ENCODE measurements at regions not wholly inside any gene's neighbourhood (a gene's known extent, or its start where the extent isn't known, plus 50 kb on each side); places are given as distances from the start of the nearest gene placed in this dataset.

- no peak overlapping the region for H3K27ac ChIP-seq
- WGBS, 2 donors (ENCODE audit: low coverage in 1 of 2), result 56 to 84% methylated on average over 2 of the region's 2 CpGs
- no peaks in the 10 kb centered on the region for H3K36me3 ChIP-seq
- no peak overlapping the region for H3K4me3 ChIP-seq
- H3K4me1 ChIP-seq, result no peaks in the 10 kb centered on the region
- ATAC-seq, result no peak
- no peaks in the 10 kb centered on the region for H3K9me3 ChIP-seq
- TF ChIP-seq POLR2AphosphoS5 (IDR thresholded peaks at IDR 0.05), result no peak
- no peak for TF ChIP-seq POLR2A (IDR thresholded peaks at IDR 0.05)
- no peak for TF ChIP-seq CTCF (IDR thresholded peaks at IDR 0.05)
- no peak for TF ChIP-seq EP300 (IDR thresholded peaks at IDR 0.05)
- no peaks in the 10 kb centered on the region for H3K27me3 ChIP-seq
Measured at GRCh38 chr3:148223266-148223665, 474.4 kb upstream of the AGTR1 start.

GRCh38 chr3:148226246-148226645 is 471.5 kb upstream of the AGTR1 start:
- ATAC-seq, result no peak
- H3K4me1 ChIP-seq, result no peaks in the 10 kb centered on the region
- no peaks in the 10 kb centered on the region for H3K27me3 ChIP-seq
- H3K9me3 ChIP-seq, result no peaks in the 10 kb centered on the region
- no peaks in the 10 kb centered on the region for H3K36me3 ChIP-seq
- WGBS, 2 donors (ENCODE audit: low coverage in 1 of 2), result 58 to 100% methylated on average over 1 to 3 of the region's 3 CpGs
- H3K4me3 ChIP-seq, result no peak overlapping the region
- no peak overlapping the region for H3K27ac ChIP-seq
- TF ChIP-seq CTCF (IDR thresholded peaks at IDR 0.05), result no peak
- no peak for TF ChIP-seq EP300 (IDR thresholded peaks at IDR 0.05)
- no peak for TF ChIP-seq POLR2AphosphoS5 (IDR thresholded peaks at IDR 0.05)
- no peak for TF ChIP-seq POLR2A (IDR thresholded peaks at IDR 0.05)

GRCh38 chr3:148227534-148227933 is 470.2 kb upstream of the AGTR1 start:
- TF ChIP-seq CTCF (IDR thresholded peaks at IDR 0.05), result no peak
- TF ChIP-seq EP300 (IDR thresholded peaks at IDR 0.05), result no peak
- no peak for TF ChIP-seq POLR2A (IDR thresholded peaks at IDR 0.05)
- ATAC-seq, result no peak

GRCh38 chr3:148229107-148229506 is 468.6 kb upstream of the AGTR1 start:
- Histone ChIP-seq H3K4me1 (no peaks in the 10 kb centered on the region), H3K9me3 (no peaks in the 10 kb centered on the region), H3K27me3 (no peaks in the 10 kb centered on the region), H3K36me3 (no peaks in the 10 kb centered on the region), H3K27ac (no peak overlapping the region), H3K4me3 (no peak overlapping the region)
- ATAC-seq, result no peak
- TF ChIP-seq POLR2AphosphoS5 (IDR thresholded peaks at IDR 0.05), result no peak
- no peak for TF ChIP-seq POLR2A (IDR thresholded peaks at IDR 0.05)
- TF ChIP-seq CTCF (IDR thresholded peaks at IDR 0.05), result no peak
- TF ChIP-seq EP300 (IDR thresholded peaks at IDR 0.05), result no peak

More at GRCh38 chr3:148227534-148227933, 470.2 kb upstream of the AGTR1 start:
- H3K27ac ChIP-seq, result no peak overlapping the region
- WGBS, 2 donors (ENCODE audit: low coverage in 1 of 2), result 100% methylated on average over 1 of the region's 1 CpG
- H3K4me3 ChIP-seq, result no peak overlapping the region
- no peaks in the 10 kb centered on the region for H3K4me1 ChIP-seq
- H3K36me3 ChIP-seq, result no peaks in the 10 kb centered on the region
- no peaks in the 10 kb centered on the region for H3K9me3 ChIP-seq
- no peaks in the 10 kb centered on the region for H3K27me3 ChIP-seq

- no peaks in the 10 kb centered on the region for H3K36me3 ChIP-seq
- whole genome bisulfite sequencing, 2 donors (ENCODE audit: low coverage in 1 of 2), result 77 to 83% methylated on average over 2 of the region's 2 CpGs
Measured at GRCh38 chr3:148230473-148230872, 467.2 kb upstream of the AGTR1 start.

More at GRCh38 chr3:148230473-148230872, 467.2 kb upstream of the AGTR1 start:
- no peak for ATAC-seq
- no peaks in the 10 kb centered on the region for H3K27me3 ChIP-seq
- H3K27ac ChIP-seq, result no peak overlapping the region
- no peak for TF ChIP-seq EP300 (IDR thresholded peaks at IDR 0.05)
- TF ChIP-seq POLR2A (IDR thresholded peaks at IDR 0.05), result no peak
- TF ChIP-seq POLR2AphosphoS5 (IDR thresholded peaks at IDR 0.05), result no peak
- no peak for TF ChIP-seq CTCF (IDR thresholded peaks at IDR 0.05)
- H3K9me3 ChIP-seq, result no peaks in the 10 kb centered on the region
- no peak overlapping the region for H3K4me3 ChIP-seq
- no peaks in the 10 kb centered on the region for H3K4me1 ChIP-seq

Data from gastroesophageal sphincter (tissue), 4 donors.